GM23338 (cell line): ENCODE measurements at regions not wholly inside any gene's neighbourhood (a gene's known extent, or its start where the extent isn't known, plus 50 kb on each side); places are given as distances from the start of the nearest gene placed in this dataset.

Experiments
- ATAC-seq: fragments of 200-7000 bp; cut with Tn5 transposase; 3 replicates; pipeline ENCODE4 v1.9.1; 2020
- DNase-seq: peaks from one replicate; pipeline ENCODE4 v3.0.0-alpha.2; 2015; ENCODE audit warnings: low spot score
- H2AFZ ChIP-seq: fragments of 200-600 bp; sonication (generic); 2 replicates; pipeline ENCODE4 v1.8.0; 2016; ENCODE audit warnings: antibody characterized with exemption, mild to moderate bottlenecking, moderate library complexity
- H3F3A ChIP-seq: fragments of 200-600 bp; sonication (generic); replicated peaks from 2 replicates; pipeline ENCODE4 v1.8.0; 2017; ENCODE audit warnings: antibody characterized with exemption, mixed run types, low read depth
- H3K27ac ChIP-seq: fragments of 200-600 bp; sonication (generic); 2 replicates; pipeline ENCODE4 v1.6.1; 2016; ENCODE audit warnings: low read depth
- H3K27me3 ChIP-seq: fragments of 200-600 bp; sonication (generic); 2 replicates; pipeline ENCODE4 v1.8.0; 2016; ENCODE audit warnings: mild to moderate bottlenecking, mixed run types, moderate library complexity; ENCODE audit not compliant: insufficient read depth
- H3K36me3 ChIP-seq: fragments of 200-600 bp; sonication (generic); 2 replicates; pipeline ENCODE4 v1.8.0; 2016; ENCODE audit warnings: mild to moderate bottlenecking; ENCODE audit not compliant: insufficient read depth
- H3K4me1 ChIP-seq: fragments of 200-600 bp; sonication (generic); 2 replicates; pipeline ENCODE4 v1.8.0; 2016; ENCODE audit warnings: mild to moderate bottlenecking, moderate library complexity; ENCODE audit not compliant: insufficient read depth
- H3K4me2 ChIP-seq: fragments of 200-600 bp; sonication (generic); 2 replicates; pipeline ENCODE4 v1.7.1; 2017; ENCODE audit warnings: mixed run types
- H3K4me3 ChIP-seq: fragments of 200-600 bp; sonication (generic); 2 replicates; pipeline ENCODE4 v1.6.1; 2016; ENCODE audit warnings: mixed run types
- H3K79me2 ChIP-seq: fragments of 200-600 bp; sonication (generic); replicated peaks from 2 replicates; pipeline ENCODE4 v1.8.0; 2017; ENCODE audit warnings: mild to moderate bottlenecking; ENCODE audit not compliant: insufficient read depth
- H3K9me2 ChIP-seq: fragments of 200-600 bp; sonication (generic); 2 replicates; pipeline ENCODE4 v1.8.0; 2017; ENCODE audit not compliant: insufficient read depth
- H4K20me1 ChIP-seq: fragments of 200-600 bp; sonication (generic); replicated peaks from 2 replicates; pipeline ENCODE4 v1.8.0; 2017; ENCODE audit warnings: mild to moderate bottlenecking; ENCODE audit not compliant: insufficient read depth
- H3K27ac Mint-ChIP-seq: 2 replicates; pipeline ENCODE4 v1.8.0; 2020; ENCODE audit warnings: inconsistent platforms, mild to moderate bottlenecking, moderate library complexity, mixed read lengths
- H3K27me3 Mint-ChIP-seq: 3 replicates; pipeline ENCODE4 v1.8.0; 2022; ENCODE audit warnings: low read depth, mild to moderate bottlenecking, moderate library complexity, mixed read lengths, inconsistent platforms; ENCODE audit not compliant: insufficient read depth, poor library complexity
- H3K36me3 Mint-ChIP-seq: 3 replicates; pipeline ENCODE4 v1.8.0; 2021; ENCODE audit warnings: low read depth, mild to moderate bottlenecking, inconsistent platforms, moderate library complexity, mixed read lengths
- H3K4me1 Mint-ChIP-seq: 3 replicates; pipeline ENCODE4 v1.8.0; 2020; ENCODE audit warnings: mild to moderate bottlenecking, inconsistent platforms, mixed read lengths
- H3K4me3 Mint-ChIP-seq: 3 replicates; pipeline ENCODE4 v1.8.0; 2021; ENCODE audit warnings: moderate library complexity, mild to moderate bottlenecking, inconsistent platforms, mixed read lengths
- H3K9me3 Mint-ChIP-seq: 3 replicates; pipeline ENCODE4 v1.8.0; 2020; ENCODE audit warnings: moderate library complexity, mild to moderate bottlenecking, inconsistent platforms, mixed read lengths
- CTCF ChIP-seq, 2 experiments: fragments of 200-600 bp in 1 of 2; sonication (generic) in 1 of 2; conservative IDR thresholded peaks; 2 replicates each; pipeline versions ENCODE4 v1.5.1 to v1.6.1; 2016 to 2017; ENCODE audit warnings: antibody characterized with exemption in 2 of 2, low read depth in 2 of 2, mild to moderate bottlenecking in 2 of 2, moderate library complexity in 1 of 2
- ETS1 ChIP-seq: IDR thresholded peaks from 2 replicates; pipeline ENCODE4 v1.6.1; 2016; ENCODE audit warnings: antibody characterized with exemption
- EZH2 ChIP-seq: fragments of 200-600 bp; sonication (generic); IDR thresholded peaks from one replicate; pipeline ENCODE4 v1.8.0; 2017; ENCODE audit warnings: antibody characterized with exemption, mild to moderate bottlenecking, low read depth; ENCODE audit not compliant: unreplicated experiment
- EZH2phosphoT487 ChIP-seq: fragments of 200-600 bp; sonication (generic); IDR thresholded peaks from one replicate; pipeline ENCODE4 v1.8.1; 2018; ENCODE audit warnings: antibody characterized with exemption; ENCODE audit not compliant: unreplicated experiment
- JUNB ChIP-seq: IDR thresholded peaks from one replicate; pipeline ENCODE4 v1.6.1; 2016; ENCODE audit warnings: antibody characterized with exemption; ENCODE audit not compliant: unreplicated experiment
- REST ChIP-seq: IDR thresholded peaks from one replicate; pipeline ENCODE4 v1.6.1; 2018; ENCODE audit warnings: antibody characterized with exemption; ENCODE audit not compliant: unreplicated experiment
- STAT1 ChIP-seq: IDR thresholded peaks from one replicate; pipeline ENCODE4 v1.6.1; 2016; ENCODE audit warnings: antibody characterized with exemption; ENCODE audit not compliant: unreplicated experiment
- ZNF114 ChIP-seq: fragments of 250-450 bp; sonication (Bioruptor Pico); IDR thresholded peaks from 2 replicates; pipeline ENCODE4 v1.5.0; 2020; ENCODE audit warnings: mild to moderate bottlenecking, moderate library complexity
- ZNF462 ChIP-seq: fragments of 250-450 bp; sonication (Bioruptor Pico); IDR thresholded peaks from 2 replicates; pipeline ENCODE4 v1.5.0; 2020; ENCODE audit warnings: mild to moderate bottlenecking, moderate library complexity

GRCh38 chr11:39036021-39036420, 2423.4 kb downstream of the LRRC4C start (continued):
- TF ChIP-seq CTCF (conservative IDR thresholded peaks at IDR 0.05; ENCODE audit: low read depth in 2 of 2) = no peak
- no peak for TF ChIP-seq EZH2
- no peak for TF ChIP-seq ETS1
- TF ChIP-seq ZNF114 (CRISPR knock-in tag) = no peak
- no peak for TF ChIP-seq ZNF462 (CRISPR knock-in tag)
- TF ChIP-seq JUNB = no peak
- TF ChIP-seq STAT1 = no peak

- H3K4me2 ChIP-seq = no peak overlapping the region
- DNase-seq (no peak), ATAC-seq (no peak)
- Mint-ChIP-seq H3K27ac (no peak overlapping the region), H3K36me3 (no peaks in the 10 kb centered on the region), H3K4me3 (no peak overlapping the region), H3K9me3 (no peaks in the 10 kb centered on the region), H3K4me1 (no peaks in the 10 kb centered on the region), H3K27me3 (peaks cover 2% of the 10 kb centered on the region)
- no peaks in the 10 kb centered on the region for H3K79me2 ChIP-seq
- no peaks in the 10 kb centered on the region for H4K20me1 ChIP-seq
- no peaks in the 10 kb centered on the region for H3K36me3 ChIP-seq
- H2AFZ ChIP-seq = no peak overlapping the region
- no peaks in the 10 kb centered on the region for H3K27me3 ChIP-seq
- H3K4me3 ChIP-seq = no peak overlapping the region
- H3K27ac ChIP-seq = no peak overlapping the region
- no peaks in the 10 kb centered on the region for H3K9me2 ChIP-seq
- no peaks in the 10 kb centered on the region for H3K4me1 ChIP-seq
- TF ChIP-seq STAT1 (no peak), EZH2phosphoT487 (no peak), ZNF114 (CRISPR knock-in tag) (no peak), REST (no peak), ETS1 (no peak), EZH2 (no peak)
- H3F3A ChIP-seq = no peaks in the 10 kb centered on the region
Observed at GRCh38 chr11:39021539-39021938, 2423.5 kb upstream of the RAG2 start.
